HL-60/S4 treated with phorbol 12-myristate 13-acetate at 8.2 ng/mL for 4 days and 3 days (cell line): ENCODE measurements at regions not wholly inside any gene's neighbourhood (a gene's known extent, or its start where the extent isn't known, plus 50 kb on each side); places are given as distances from the start of the nearest gene placed in this dataset.

Source experiments
- in situ Hi-C: fragments of 300-500 bp; cut with MboI; formaldehyde crosslinking; loops from 2 replicates; pipeline ENCODE4 v1.15.0; 2022; ENCODE audit warnings: low sequenced_read_pairs

GRCh38 chr16:82567175-82567574 lies 59.6 kb upstream of the CDH13 start:
- in situ Hi-C loops: no loop called here

- in situ Hi-C loops: no loop called here
Measured at GRCh38 chr16:82563401-82563800, 63.4 kb upstream of the CDH13 start.

- in situ Hi-C loops: no loop called here
Measured at GRCh38 chr16:82562183-82562683, 64.5 kb upstream of the CDH13 start.

GRCh38 chr16:82560805-82561325 lies 65.9 kb upstream of the CDH13 start:
- in situ Hi-C loops: no loop called here

- in situ Hi-C loops: no loop called here
Measured at GRCh38 chr16:82544378-82545160, 82.2 kb upstream of the CDH13 start.

GRCh38 chr16:82542714-82543113 lies 84.1 kb upstream of the CDH13 start:
- in situ Hi-C loops: no loop called here

GRCh38 chr16:82541103-82541502 lies 85.7 kb upstream of the CDH13 start:
- in situ Hi-C loops: no loop called here

GRCh38 chr16:82535764-82536163 lies 91.0 kb upstream of the CDH13 start:
- in situ Hi-C loops: no loop called here

- in situ Hi-C loops: no loop called here
Measured at GRCh38 chr16:82535262-82535661, 91.5 kb upstream of the CDH13 start.

- in situ Hi-C loops: no loop called here
Measured at GRCh38 chr16:82533189-82533588, 93.6 kb upstream of the CDH13 start.

- in situ Hi-C loops: no loop called here
Measured at GRCh38 chr16:82530883-82531282, 95.9 kb upstream of the CDH13 start.

GRCh38 chr16:82527101-82527500 lies 99.7 kb upstream of the CDH13 start:
- in situ Hi-C loops: no loop called here

GRCh38 chr16:82524976-82525375 lies 101.8 kb upstream of the CDH13 start:
- in situ Hi-C loops: no loop called here

GRCh38 chr16:82523815-82524214 lies 103.0 kb upstream of the CDH13 start:
- in situ Hi-C loops: no loop called here

- in situ Hi-C loops: no loop called here
Measured at GRCh38 chr16:82522026-82522425, 104.7 kb upstream of the CDH13 start.

GRCh38 chr16:82518811-82519210 lies 108.0 kb upstream of the CDH13 start:
- in situ Hi-C loops: no loop called here

GRCh38 chr16:82514262-82514661 lies 112.5 kb upstream of the CDH13 start:
- in situ Hi-C loops: no loop called here

- in situ Hi-C loops: no loop called here
Measured at GRCh38 chr16:82510789-82511305, 115.9 kb upstream of the CDH13 start.

GRCh38 chr16:82509691-82510430 lies 116.9 kb upstream of the CDH13 start:
- in situ Hi-C loops: no loop called here

GRCh38 chr16:82506692-82507670 lies 119.8 kb upstream of the CDH13 start:
- in situ Hi-C loops: no loop called here
